ENCODE measurements at regions not wholly inside any gene's neighbourhood (a gene's known extent, or its start where the extent isn't known, plus 50 kb on each side); places are given as distances from the start of the nearest gene placed in this dataset.

GRCh38 chr18:70429847-70430500 is 141.1 kb downstream of the SOCS6 start:
- TF ChIP-seq FOXP2 (optimal IDR thresholded peaks at IDR 0.05; ENCODE audit: borderline replicate concordance, extremely low read depth, extremely low read length, insufficient read depth) = no peak
- no peak for TF ChIP-seq TAF1 (IDR thresholded peaks at IDR 0.05; ENCODE audit: borderline replicate concordance, insufficient read depth, low read length)
- TF ChIP-seq, protein P1, sequence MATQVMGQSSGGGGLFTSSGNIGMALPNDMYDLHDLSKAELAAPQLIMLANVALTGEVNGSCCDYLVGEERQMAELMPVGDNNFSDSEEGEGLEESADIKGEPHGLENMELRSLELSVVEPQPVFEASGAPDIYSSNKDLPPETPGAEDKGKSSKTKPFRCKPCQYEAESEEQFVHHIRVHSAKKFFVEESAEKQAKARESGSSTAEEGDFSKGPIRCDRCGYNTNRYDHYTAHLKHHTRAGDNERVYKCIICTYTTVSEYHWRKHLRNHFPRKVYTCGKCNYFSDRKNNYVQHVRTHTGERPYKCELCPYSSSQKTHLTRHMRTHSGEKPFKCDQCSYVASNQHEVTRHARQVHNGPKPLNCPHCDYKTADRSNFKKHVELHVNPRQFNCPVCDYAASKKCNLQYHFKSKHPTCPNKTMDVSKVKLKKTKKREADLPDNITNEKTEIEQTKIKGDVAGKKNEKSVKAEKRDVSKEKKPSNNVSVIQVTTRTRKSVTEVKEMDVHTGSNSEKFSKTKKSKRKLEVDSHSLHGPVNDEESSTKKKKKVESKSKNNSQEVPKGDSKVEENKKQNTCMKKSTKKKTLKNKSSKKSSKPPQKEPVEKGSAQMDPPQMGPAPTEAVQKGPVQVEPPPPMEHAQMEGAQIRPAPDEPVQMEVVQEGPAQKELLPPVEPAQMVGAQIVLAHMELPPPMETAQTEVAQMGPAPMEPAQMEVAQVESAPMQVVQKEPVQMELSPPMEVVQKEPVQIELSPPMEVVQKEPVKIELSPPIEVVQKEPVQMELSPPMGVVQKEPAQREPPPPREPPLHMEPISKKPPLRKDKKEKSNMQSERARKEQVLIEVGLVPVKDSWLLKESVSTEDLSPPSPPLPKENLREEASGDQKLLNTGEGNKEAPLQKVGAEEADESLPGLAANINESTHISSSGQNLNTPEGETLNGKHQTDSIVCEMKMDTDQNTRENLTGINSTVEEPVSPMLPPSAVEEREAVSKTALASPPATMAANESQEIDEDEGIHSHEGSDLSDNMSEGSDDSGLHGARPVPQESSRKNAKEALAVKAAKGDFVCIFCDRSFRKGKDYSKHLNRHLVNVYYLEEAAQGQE (IDR thresholded peaks at IDR 0.05; ENCODE audit: insufficient read depth in 1 of 2, low read depth in 2 of 2, low read length in 2 of 2) = no peak
- TF ChIP-seq POLR2AphosphoS5 (IDR thresholded peaks at IDR 0.05; ENCODE audit: low read depth, low read length) = no peak
- TF ChIP-seq SIN3A (IDR thresholded peaks at IDR 0.05; ENCODE audit: borderline replicate concordance, insufficient read depth, low read length) = no peak

GRCh38 chr18:70428439-70428838 is 139.6 kb downstream of the SOCS6 start:
- TF ChIP-seq POLR2AphosphoS5 (IDR thresholded peaks at IDR 0.05; ENCODE audit: low read depth, low read length) (no peak), FOXP2 (optimal IDR thresholded peaks at IDR 0.05; ENCODE audit: borderline replicate concordance, extremely low read depth, extremely low read length, insufficient read depth) (no peak)
- TF ChIP-seq, protein P1 (IDR thresholded peaks at IDR 0.05; ENCODE audit: insufficient read depth in 1 of 2, low read depth in 2 of 2, low read length in 2 of 2) = no peak

GRCh38 chr18:70426818-70427217 is 138.0 kb downstream of the SOCS6 start:
- no peak for TF ChIP-seq TAF1 (IDR thresholded peaks at IDR 0.05; ENCODE audit: borderline replicate concordance, insufficient read depth, low read length)
- no peak for TF ChIP-seq FOXP2 (optimal IDR thresholded peaks at IDR 0.05; ENCODE audit: borderline replicate concordance, extremely low read depth, extremely low read length, insufficient read depth)
- TF ChIP-seq SIN3A (IDR thresholded peaks at IDR 0.05; ENCODE audit: borderline replicate concordance, insufficient read depth, low read length) = no peak
- TF ChIP-seq, protein P1 (IDR thresholded peaks at IDR 0.05; ENCODE audit: insufficient read depth in 1 of 2, low read depth in 2 of 2, low read length in 2 of 2) = no peak
- TF ChIP-seq POLR2AphosphoS5 (IDR thresholded peaks at IDR 0.05; ENCODE audit: low read depth, low read length) = no peak

GRCh38 chr18:70425236-70425635 is 136.4 kb downstream of the SOCS6 start:
- no peak for TF ChIP-seq POLR2AphosphoS5 (IDR thresholded peaks at IDR 0.05; ENCODE audit: low read depth, low read length)

GRCh38 chr18:70423988-70424387 is 135.1 kb downstream of the SOCS6 start:
- TF ChIP-seq TAF1 (IDR thresholded peaks at IDR 0.05; ENCODE audit: borderline replicate concordance, insufficient read depth, low read length) (no peak), FOXP2 (optimal IDR thresholded peaks at IDR 0.05; ENCODE audit: borderline replicate concordance, extremely low read depth, extremely low read length, insufficient read depth) (no peak), POLR2AphosphoS5 (IDR thresholded peaks at IDR 0.05; ENCODE audit: low read depth, low read length) (no peak; the same call in 1 of the 2 replicates), SIN3A (IDR thresholded peaks at IDR 0.05; ENCODE audit: borderline replicate concordance, insufficient read depth, low read length) (no peak; the same call in 1 of the 2 replicates)
- TF ChIP-seq, protein P1 (IDR thresholded peaks at IDR 0.05; ENCODE audit: insufficient read depth in 1 of 2, low read depth in 2 of 2, low read length in 2 of 2) = no peak

All from PFSK-1 (cell line).